HEK293 (cell line): ENCODE measurements at regions not wholly inside any gene's neighbourhood (a gene's known extent, or its start where the extent isn't known, plus 50 kb on each side); places are given as distances from the start of the nearest gene placed in this dataset.

ENCODE experiments used
- CTCF ChIA-PET: fragments of 350-600 bp; formaldehyde crosslinking; extraction: SDS; loops from one replicate; lab custom pipeline; 2021; ENCODE audit warnings: antibody characterized with exemption; lab: Yijun Ruan, JAX
- POLR2A ChIA-PET: fragments of 300-600 bp; formaldehyde crosslinking; extraction: SDS; loops from one replicate; lab custom pipeline; 2020; ENCODE audit warnings: antibody characterized with exemption, inconsistent platforms; lab: Yijun Ruan, JAX
- H3K27ac ChIP-seq: fragments of 200-500 bp; sonication (Bioruptor generic); 2 replicates; pipeline ENCODE4 v1.5.1; 2014; ENCODE audit warnings: low read depth, low read length, control low read depth, inconsistent platforms; ENCODE audit errors: extremely low read depth
- H3K36me3 ChIP-seq, 2 experiments: fragments of 200-500 bp in 1 of 2; sonication (Bioruptor generic) in 1 of 2; 1 replicate in 1 of 2; 2 replicates in 1 of 2; pipeline ENCODE4 v1.5.1; 2014 to 2017; ENCODE audit warnings: inconsistent platforms in 2 of 2, low read length in 2 of 2; ENCODE audit not compliant: control insufficient read depth in 2 of 2, insufficient read depth in 1 of 2
- H3K4me1 ChIP-seq: fragments of 200-500 bp; sonication (Bioruptor generic); 2 replicates; pipeline ENCODE4 v1.5.1; 2014; ENCODE audit warnings: mild to moderate bottlenecking, low read length, inconsistent platforms; ENCODE audit not compliant: control insufficient read depth, insufficient read depth
- H3K4me3 ChIP-seq: 2 replicates; pipeline ENCODE4 v1.5.1; 2011; ENCODE audit warnings: low read depth, mild to moderate bottlenecking, control low read depth, low read length, moderate library complexity
- H3K9me3 ChIP-seq: fragments of 200-500 bp; sonication (Bioruptor generic); 2 replicates; pipeline ENCODE4 v1.5.1; 2014; ENCODE audit warnings: low read depth, low read length, inconsistent platforms; ENCODE audit not compliant: control insufficient read depth, insufficient read depth
- BCL11B ChIP-seq: fragments of 450-650 bp; formaldehyde crosslinking; IDR thresholded peaks from 2 replicates; pipeline ENCODE4 v1.5.1; 2016; ENCODE audit warnings: low read depth, missing biosample characterization, missing genetic modification characterization
- GLI4 ChIP-seq: fragments of 450-650 bp; formaldehyde crosslinking; IDR thresholded peaks from 2 replicates; pipeline ENCODE4 v1.5.1; 2016; ENCODE audit warnings: missing biosample characterization, missing genetic modification characterization
- HOXA7 ChIP-seq: sonication (generic); formaldehyde crosslinking; IDR thresholded peaks from 2 replicates; pipeline ENCODE4 v1.8.1; 2022; ENCODE audit warnings: missing genetic modification reagents, borderline replicate concordance
- PRDM1 ChIP-seq: fragments of 450-650 bp; formaldehyde crosslinking; IDR thresholded peaks from 2 replicates; pipeline ENCODE4; 2016; ENCODE audit warnings: missing biosample characterization, missing genetic modification characterization
- ZBTB1 ChIP-seq: fragments of 450-650 bp; formaldehyde crosslinking; IDR thresholded peaks from 2 replicates; pipeline ENCODE4 v1.5.1; 2016; ENCODE audit warnings: missing biosample characterization, missing genetic modification characterization
- ZFP41 ChIP-seq: fragments of 450-650 bp; formaldehyde crosslinking; IDR thresholded peaks from 2 replicates; pipeline ENCODE4 v1.5.1; 2016; ENCODE audit warnings: missing biosample characterization, missing genetic modification characterization, borderline replicate concordance
- ZNF16 ChIP-seq: fragments of 450-650 bp; formaldehyde crosslinking; IDR thresholded peaks from 2 replicates; pipeline ENCODE4 v1.5.1; 2016; ENCODE audit warnings: low read depth, missing biosample characterization, missing genetic modification characterization
- ZNF184 ChIP-seq: fragments of 450-650 bp; IDR thresholded peaks from 2 replicates; pipeline ENCODE4 v1.5.1; 2018; ENCODE audit warnings: missing biosample characterization, mild to moderate bottlenecking, missing genetic modification characterization
- ZNF423 ChIP-seq: fragments of 450-650 bp; formaldehyde crosslinking; IDR thresholded peaks from 2 replicates; pipeline ENCODE4 v1.5.1; 2016; ENCODE audit warnings: missing biosample characterization, missing genetic modification characterization
- ZNF707 ChIP-seq: fragments of 450-650 bp; formaldehyde crosslinking; IDR thresholded peaks from 2 replicates; pipeline ENCODE4 v1.5.1; 2016; ENCODE audit warnings: missing biosample characterization, missing genetic modification characterization
- ZNF768 ChIP-seq: fragments of 450-650 bp; formaldehyde crosslinking; IDR thresholded peaks from 2 replicates; pipeline ENCODE4 v1.5.1; 2018; ENCODE audit warnings: missing biosample characterization, mild to moderate bottlenecking, missing genetic modification characterization
- ZNF791 ChIP-seq: fragments of 450-650 bp; formaldehyde crosslinking; IDR thresholded peaks from 2 replicates; pipeline ENCODE4 v1.5.1; 2016; ENCODE audit warnings: missing biosample characterization, missing genetic modification characterization
- TF ChIP-seq, protein P1 (sequence below): fragments of 450-650 bp; formaldehyde crosslinking; IDR thresholded peaks from 2 replicates; pipeline ENCODE4; 2016; ENCODE audit warnings: missing biosample characterization, missing genetic modification characterization
- TF ChIP-seq, protein P2 (sequence below): fragments of 450-650 bp; formaldehyde crosslinking; IDR thresholded peaks from 2 replicates; pipeline ENCODE4 v1.5.1; 2017; ENCODE audit warnings: missing biosample characterization, missing genetic modification characterization
- TF ChIP-seq, protein P3 (sequence below): fragments of 450-650 bp; formaldehyde crosslinking; IDR thresholded peaks from 2 replicates; pipeline ENCODE4 v1.5.1; 2016; ENCODE audit warnings: missing biosample characterization, missing genetic modification characterization
- TF ChIP-seq, protein P4 (sequence below): fragments of 450-650 bp; IDR thresholded peaks from 2 replicates; pipeline ENCODE4 v1.5.1; 2018; ENCODE audit warnings: missing biosample characterization, missing genetic modification characterization
- TF ChIP-seq, protein P5 (sequence below): fragments of 450-650 bp; formaldehyde crosslinking; IDR thresholded peaks from 2 replicates; pipeline ENCODE4 v1.5.1; 2016; ENCODE audit warnings: missing biosample characterization, missing genetic modification characterization
- TF ChIP-seq, protein P6 (sequence below): fragments of 450-650 bp; formaldehyde crosslinking; IDR thresholded peaks from 2 replicates; pipeline ENCODE4 v1.5.1; 2017; ENCODE audit warnings: missing biosample characterization, missing genetic modification characterization
- TF ChIP-seq, protein P7 (sequence below): fragments of 450-650 bp; formaldehyde crosslinking; IDR thresholded peaks from 2 replicates; pipeline ENCODE4 v1.5.1; 2017; ENCODE audit warnings: missing biosample characterization, missing genetic modification characterization
- TF ChIP-seq, protein P8 (sequence below): fragments of 450-650 bp; formaldehyde crosslinking; IDR thresholded peaks from 2 replicates; pipeline ENCODE4 v1.5.1; 2016; ENCODE audit warnings: missing biosample characterization, missing genetic modification characterization, low read depth

DNA sequence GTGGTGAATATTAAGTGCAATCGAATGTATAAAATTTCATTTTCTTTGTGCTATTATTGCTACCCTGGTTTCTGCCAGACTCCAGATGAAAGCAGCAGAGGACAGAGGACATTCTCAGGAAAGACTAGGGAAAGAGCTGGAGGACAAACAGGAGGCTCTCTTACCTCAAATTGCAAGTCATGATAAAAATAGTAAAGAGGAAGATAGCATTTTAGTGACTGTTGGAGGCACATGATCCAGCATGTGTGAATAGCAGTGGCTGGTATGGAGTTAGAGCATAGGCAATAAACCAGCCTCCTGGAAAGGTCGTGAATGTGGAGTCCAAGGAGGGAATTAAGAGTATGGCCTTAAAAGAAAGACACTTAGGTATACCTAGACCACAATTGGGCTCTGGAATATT, 1040.0 kb downstream of the STPG2 start (continued):
- TF ChIP-seq, protein P1, sequence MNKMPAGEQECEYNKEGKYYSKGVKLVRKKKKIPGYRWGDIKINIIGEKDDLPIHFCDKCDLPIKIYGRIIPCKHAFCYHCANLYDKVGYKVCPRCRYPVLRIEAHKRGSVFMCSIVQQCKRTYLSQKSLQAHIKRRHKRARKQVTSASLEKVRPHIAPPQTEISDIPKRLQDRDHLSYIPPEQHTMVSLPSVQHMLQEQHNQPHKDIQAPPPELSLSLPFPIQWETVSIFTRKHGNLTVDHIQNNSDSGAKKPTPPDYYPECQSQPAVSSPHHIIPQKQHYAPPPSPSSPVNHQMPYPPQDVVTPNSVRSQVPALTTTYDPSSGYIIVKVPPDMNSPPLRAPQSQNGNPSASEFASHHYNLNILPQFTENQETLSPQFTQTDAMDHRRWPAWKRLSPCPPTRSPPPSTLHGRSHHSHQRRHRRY (tag by site-specific recombination), result no peak
- TF ChIP-seq BCL11B (tag by site-specific recombination), result no peak
- TF ChIP-seq ZNF791 (tag by site-specific recombination), result no peak
- TF ChIP-seq, protein P2, sequence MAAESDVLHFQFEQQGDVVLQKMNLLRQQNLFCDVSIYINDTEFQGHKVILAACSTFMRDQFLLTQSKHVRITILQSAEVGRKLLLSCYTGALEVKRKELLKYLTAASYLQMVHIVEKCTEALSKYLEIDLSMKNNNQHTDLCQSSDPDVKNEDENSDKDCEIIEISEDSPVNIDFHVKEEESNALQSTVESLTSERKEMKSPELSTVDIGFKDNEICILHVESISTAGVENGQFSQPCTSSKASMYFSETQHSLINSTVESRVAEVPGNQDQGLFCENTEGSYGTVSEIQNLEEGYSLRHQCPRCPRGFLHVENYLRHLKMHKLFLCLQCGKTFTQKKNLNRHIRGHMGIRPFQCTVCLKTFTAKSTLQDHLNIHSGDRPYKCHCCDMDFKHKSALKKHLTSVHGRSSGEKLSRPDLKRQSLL, result no peak
- TF ChIP-seq, protein P3, sequence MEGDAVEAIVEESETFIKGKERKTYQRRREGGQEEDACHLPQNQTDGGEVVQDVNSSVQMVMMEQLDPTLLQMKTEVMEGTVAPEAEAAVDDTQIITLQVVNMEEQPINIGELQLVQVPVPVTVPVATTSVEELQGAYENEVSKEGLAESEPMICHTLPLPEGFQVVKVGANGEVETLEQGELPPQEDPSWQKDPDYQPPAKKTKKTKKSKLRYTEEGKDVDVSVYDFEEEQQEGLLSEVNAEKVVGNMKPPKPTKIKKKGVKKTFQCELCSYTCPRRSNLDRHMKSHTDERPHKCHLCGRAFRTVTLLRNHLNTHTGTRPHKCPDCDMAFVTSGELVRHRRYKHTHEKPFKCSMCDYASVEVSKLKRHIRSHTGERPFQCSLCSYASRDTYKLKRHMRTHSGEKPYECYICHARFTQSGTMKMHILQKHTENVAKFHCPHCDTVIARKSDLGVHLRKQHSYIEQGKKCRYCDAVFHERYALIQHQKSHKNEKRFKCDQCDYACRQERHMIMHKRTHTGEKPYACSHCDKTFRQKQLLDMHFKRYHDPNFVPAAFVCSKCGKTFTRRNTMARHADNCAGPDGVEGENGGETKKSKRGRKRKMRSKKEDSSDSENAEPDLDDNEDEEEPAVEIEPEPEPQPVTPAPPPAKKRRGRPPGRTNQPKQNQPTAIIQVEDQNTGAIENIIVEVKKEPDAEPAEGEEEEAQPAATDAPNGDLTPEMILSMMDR (tag by site-specific recombination), result no peak
- TF ChIP-seq, protein P4, sequence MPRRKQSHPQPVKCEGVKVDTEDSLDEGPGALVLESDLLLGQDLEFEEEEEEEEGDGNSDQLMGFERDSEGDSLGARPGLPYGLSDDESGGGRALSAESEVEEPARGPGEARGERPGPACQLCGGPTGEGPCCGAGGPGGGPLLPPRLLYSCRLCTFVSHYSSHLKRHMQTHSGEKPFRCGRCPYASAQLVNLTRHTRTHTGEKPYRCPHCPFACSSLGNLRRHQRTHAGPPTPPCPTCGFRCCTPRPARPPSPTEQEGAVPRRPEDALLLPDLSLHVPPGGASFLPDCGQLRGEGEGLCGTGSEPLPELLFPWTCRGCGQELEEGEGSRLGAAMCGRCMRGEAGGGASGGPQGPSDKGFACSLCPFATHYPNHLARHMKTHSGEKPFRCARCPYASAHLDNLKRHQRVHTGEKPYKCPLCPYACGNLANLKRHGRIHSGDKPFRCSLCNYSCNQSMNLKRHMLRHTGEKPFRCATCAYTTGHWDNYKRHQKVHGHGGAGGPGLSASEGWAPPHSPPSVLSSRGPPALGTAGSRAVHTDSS, result no peak
- no peak for TF ChIP-seq HOXA7 (CRISPR knock-in tag)

DNA sequence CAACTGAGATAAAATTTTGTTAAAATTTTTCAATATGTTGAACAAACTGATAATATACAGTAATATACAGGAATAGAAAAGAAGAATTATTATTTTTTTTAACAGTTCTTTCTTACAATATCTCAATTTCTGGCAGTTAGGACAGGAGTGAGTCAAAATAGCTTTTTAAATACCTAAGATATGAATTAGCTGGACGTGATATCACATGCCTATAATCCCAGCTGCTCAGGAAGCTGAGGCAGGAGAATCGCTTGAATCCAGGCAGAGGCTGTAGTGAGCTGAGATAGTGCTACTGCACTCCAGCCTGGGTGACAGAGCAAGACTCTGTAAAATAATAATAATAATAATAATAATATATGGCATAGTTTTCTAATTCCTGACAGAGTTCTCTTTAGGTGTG, 1039.3 kb downstream of the STPG2 start:
- ChIA-PET CTCF (no interaction called here), POLR2A (no interaction called here)
- no peak overlapping the region for H3K4me3 ChIP-seq
- TF ChIP-seq, protein P3 (tag by site-specific recombination), result no peak
- no peak for TF ChIP-seq ZNF707
- no peak for TF ChIP-seq ZNF184 (tag by site-specific recombination)
- TF ChIP-seq, protein P5, sequence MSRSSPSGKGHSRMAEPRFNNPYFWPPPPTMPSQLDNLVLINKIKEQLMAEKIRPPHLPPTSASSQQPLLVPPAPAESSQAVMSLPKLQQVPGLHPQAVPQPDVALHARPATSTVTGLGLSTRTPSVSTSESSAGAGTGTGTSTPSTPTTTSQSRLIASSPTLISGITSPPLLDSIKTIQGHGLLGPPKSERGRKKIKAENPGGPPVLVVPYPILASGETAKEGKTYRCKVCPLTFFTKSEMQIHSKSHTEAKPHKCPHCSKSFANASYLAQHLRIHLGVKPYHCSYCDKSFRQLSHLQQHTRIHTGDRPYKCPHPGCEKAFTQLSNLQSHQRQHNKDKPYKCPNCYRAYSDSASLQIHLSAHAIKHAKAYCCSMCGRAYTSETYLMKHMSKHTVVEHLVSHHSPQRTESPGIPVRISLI (tag by site-specific recombination), result no peak
- TF ChIP-seq, protein P6, sequence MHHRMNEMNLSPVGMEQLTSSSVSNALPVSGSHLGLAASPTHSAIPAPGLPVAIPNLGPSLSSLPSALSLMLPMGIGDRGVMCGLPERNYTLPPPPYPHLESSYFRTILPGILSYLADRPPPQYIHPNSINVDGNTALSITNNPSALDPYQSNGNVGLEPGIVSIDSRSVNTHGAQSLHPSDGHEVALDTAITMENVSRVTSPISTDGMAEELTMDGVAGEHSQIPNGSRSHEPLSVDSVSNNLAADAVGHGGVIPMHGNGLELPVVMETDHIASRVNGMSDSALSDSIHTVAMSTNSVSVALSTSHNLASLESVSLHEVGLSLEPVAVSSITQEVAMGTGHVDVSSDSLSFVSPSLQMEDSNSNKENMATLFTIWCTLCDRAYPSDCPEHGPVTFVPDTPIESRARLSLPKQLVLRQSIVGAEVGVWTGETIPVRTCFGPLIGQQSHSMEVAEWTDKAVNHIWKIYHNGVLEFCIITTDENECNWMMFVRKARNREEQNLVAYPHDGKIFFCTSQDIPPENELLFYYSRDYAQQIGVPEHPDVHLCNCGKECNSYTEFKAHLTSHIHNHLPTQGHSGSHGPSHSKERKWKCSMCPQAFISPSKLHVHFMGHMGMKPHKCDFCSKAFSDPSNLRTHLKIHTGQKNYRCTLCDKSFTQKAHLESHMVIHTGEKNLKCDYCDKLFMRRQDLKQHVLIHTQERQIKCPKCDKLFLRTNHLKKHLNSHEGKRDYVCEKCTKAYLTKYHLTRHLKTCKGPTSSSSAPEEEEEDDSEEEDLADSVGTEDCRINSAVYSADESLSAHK (tag by site-specific recombination), result no peak
- no peak for TF ChIP-seq PRDM1 (tag by site-specific recombination)
- no peak for TF ChIP-seq ZNF791 (tag by site-specific recombination)
- no peak for TF ChIP-seq ZNF16 (tag by site-specific recombination)
- TF ChIP-seq ZFP41 (tag by site-specific recombination), result no peak
- TF ChIP-seq, protein P7, sequence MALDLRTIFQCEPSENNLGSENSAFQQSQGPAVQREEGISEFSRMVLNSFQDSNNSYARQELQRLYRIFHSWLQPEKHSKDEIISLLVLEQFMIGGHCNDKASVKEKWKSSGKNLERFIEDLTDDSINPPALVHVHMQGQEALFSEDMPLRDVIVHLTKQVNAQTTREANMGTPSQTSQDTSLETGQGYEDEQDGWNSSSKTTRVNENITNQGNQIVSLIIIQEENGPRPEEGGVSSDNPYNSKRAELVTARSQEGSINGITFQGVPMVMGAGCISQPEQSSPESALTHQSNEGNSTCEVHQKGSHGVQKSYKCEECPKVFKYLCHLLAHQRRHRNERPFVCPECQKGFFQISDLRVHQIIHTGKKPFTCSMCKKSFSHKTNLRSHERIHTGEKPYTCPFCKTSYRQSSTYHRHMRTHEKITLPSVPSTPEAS (tag by site-specific recombination), result no peak
- no peak for TF ChIP-seq ZNF768
- no peak for TF ChIP-seq ZNF423 (tag by site-specific recombination)
- no peak for TF ChIP-seq GLI4 (tag by site-specific recombination)
- no peak for TF ChIP-seq ZBTB1
- TF ChIP-seq, protein P8, sequence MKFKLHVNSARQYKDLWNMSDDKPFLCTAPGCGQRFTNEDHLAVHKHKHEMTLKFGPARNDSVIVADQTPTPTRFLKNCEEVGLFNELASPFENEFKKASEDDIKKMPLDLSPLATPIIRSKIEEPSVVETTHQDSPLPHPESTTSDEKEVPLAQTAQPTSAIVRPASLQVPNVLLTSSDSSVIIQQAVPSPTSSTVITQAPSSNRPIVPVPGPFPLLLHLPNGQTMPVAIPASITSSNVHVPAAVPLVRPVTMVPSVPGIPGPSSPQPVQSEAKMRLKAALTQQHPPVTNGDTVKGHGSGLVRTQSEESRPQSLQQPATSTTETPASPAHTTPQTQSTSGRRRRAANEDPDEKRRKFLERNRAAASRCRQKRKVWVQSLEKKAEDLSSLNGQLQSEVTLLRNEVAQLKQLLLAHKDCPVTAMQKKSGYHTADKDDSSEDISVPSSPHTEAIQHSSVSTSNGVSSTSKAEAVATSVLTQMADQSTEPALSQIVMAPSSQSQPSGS, result no peak

More for the DNA sequence above, 1039.3 kb downstream of the STPG2 start:
- no peak overlapping the region for H3K27ac ChIP-seq
- H3K4me1 ChIP-seq, result no peaks in the 10 kb centered on the region
- H3K36me3 ChIP-seq, result no peaks in the 10 kb centered on the region
- no peaks in the 10 kb centered on the region for H3K9me3 ChIP-seq
